ENCODE measurements at regions not wholly inside any gene's neighbourhood (a gene's known extent, or its start where the extent isn't known, plus 50 kb on each side); places are given as distances from the start of the nearest gene placed in this dataset.
A peak's percentile ranks its signal among the peaks of the same experiment; 100 is the strongest.
"Not testable (repeated sequence)": the region's sequence is repeated elsewhere in the genome, so short reads cannot be mapped to it uniquely, and the experiment has no call there.

GRCh38 chr5:34535944-34536623 lies 120.0 kb upstream of the RAI14 start:
- ATAC-seq: peak; percentile 64

GRCh38 chr5:34536699-34537098 lies 119.4 kb upstream of the RAI14 start:
- ATAC-seq: no peak

GRCh38 chr5:34538026-34538672 lies 118.0 kb upstream of the RAI14 start:
- peak; percentile 80 for ATAC-seq

- ATAC-seq: no peak
These were observed 116.9 kb upstream of the RAI14 start for GRCh38 chr5:34539183-34539582.

- ATAC-seq: no peak
These were observed 115.1 kb upstream of the RAI14 start for GRCh38 chr5:34541067-34541466.

GRCh38 chr5:34542818-34543217 lies 113.3 kb upstream of the RAI14 start:
- ATAC-seq: no peak

- no peak for ATAC-seq
These were observed 112.4 kb upstream of the RAI14 start for GRCh38 chr5:34543687-34544086.

GRCh38 chr5:34544403-34544802 lies 111.7 kb upstream of the RAI14 start:
- ATAC-seq: no peak

- ATAC-seq: no peak
These were observed 111.0 kb upstream of the RAI14 start for GRCh38 chr5:34545164-34545563.

GRCh38 chr5:34545626-34546025 lies 110.5 kb upstream of the RAI14 start:
- ATAC-seq: no peak

GRCh38 chr5:34547300-34548085 lies 108.6 kb upstream of the RAI14 start:
- ATAC-seq: no peak

GRCh38 chr5:34548086-34548403 lies 108.1 kb upstream of the RAI14 start:
- no peak for ATAC-seq

- ATAC-seq: no peak
These were observed 105.9 kb upstream of the RAI14 start for GRCh38 chr5:34550247-34550646.

GRCh38 chr5:34550964-34551363 lies 105.2 kb upstream of the RAI14 start:
- ATAC-seq: no peak

- ATAC-seq: no peak
These were observed 104.2 kb upstream of the RAI14 start for GRCh38 chr5:34551911-34552433.

GRCh38 chr5:34552686-34553085 lies 103.4 kb upstream of the RAI14 start:
- ATAC-seq: no peak

- ATAC-seq: no peak
These were observed 102.5 kb upstream of the RAI14 start for GRCh38 chr5:34553581-34553980.

- ATAC-seq: no peak
These were observed 101.5 kb upstream of the RAI14 start for GRCh38 chr5:34554641-34555040.

- peak; percentile 35 for ATAC-seq
These were observed 100.2 kb upstream of the RAI14 start for GRCh38 chr5:34555699-34556508.

- no peak for ATAC-seq
These were observed 99.7 kb upstream of the RAI14 start for GRCh38 chr5:34556509-34556782.

GRCh38 chr5:34561581-34561980 lies 94.5 kb upstream of the RAI14 start:
- ATAC-seq: not testable (repeated sequence)

- ATAC-seq: no peak
These were observed 93.3 kb upstream of the RAI14 start for GRCh38 chr5:34562791-34563190.

- no peak for ATAC-seq
These were observed 92.9 kb upstream of the RAI14 start for GRCh38 chr5:34563269-34563668.

All from esophagus mucosa (tissue), 1 donor.